PC-3 (cell line): ENCODE measurements at regions not wholly inside any gene's neighbourhood (a gene's known extent, or its start where the extent isn't known, plus 50 kb on each side); places are given as distances from the start of the nearest gene placed in this dataset.

Experiments
- EZH2 ChIP-seq: fragments of 300-600 bp; sonication (generic); IDR thresholded peaks from one replicate; pipeline ENCODE4 v1.6.1; 2017; ENCODE audit warnings: antibody characterized with exemption, mild to moderate bottlenecking, low read length; ENCODE audit not compliant: unreplicated experiment
- EZH2phosphoT487 ChIP-seq: fragments of 300-600 bp; sonication (generic); IDR thresholded peaks from 2 replicates; pipeline ENCODE4 v1.6.1; 2018; ENCODE audit warnings: mild to moderate bottlenecking, antibody characterized with exemption, low read length, borderline replicate concordance
- TF ChIP-seq, protein P1 (sequence below): fragments of 300-600 bp; sonication (generic); conservative IDR thresholded peaks from 2 replicates; pipeline ENCODE4 v1.5.1; 2017; ENCODE audit warnings: antibody characterized with exemption, low read depth, mild to moderate bottlenecking, low read length

DNA sequence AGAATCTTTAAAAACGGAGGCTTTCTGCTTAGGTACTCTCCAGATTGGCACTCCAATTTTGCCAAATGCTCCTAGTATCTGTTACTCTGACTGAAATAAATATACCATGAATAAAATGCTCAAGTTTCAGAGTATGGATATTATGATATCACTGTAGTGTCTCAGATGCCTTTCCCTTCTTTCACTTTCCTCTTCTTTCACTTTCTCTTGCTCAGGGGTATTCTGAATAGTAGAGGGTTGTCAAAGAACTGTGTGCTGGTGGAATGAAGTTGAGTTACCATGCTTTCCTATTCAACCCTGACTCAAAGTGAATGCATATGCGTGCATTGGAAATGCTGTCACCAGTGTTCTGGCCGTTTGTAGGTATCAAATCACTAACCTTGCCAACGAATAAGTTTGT is 1015.2 kb upstream of the FANCL start:
- TF ChIP-seq, protein P1, sequence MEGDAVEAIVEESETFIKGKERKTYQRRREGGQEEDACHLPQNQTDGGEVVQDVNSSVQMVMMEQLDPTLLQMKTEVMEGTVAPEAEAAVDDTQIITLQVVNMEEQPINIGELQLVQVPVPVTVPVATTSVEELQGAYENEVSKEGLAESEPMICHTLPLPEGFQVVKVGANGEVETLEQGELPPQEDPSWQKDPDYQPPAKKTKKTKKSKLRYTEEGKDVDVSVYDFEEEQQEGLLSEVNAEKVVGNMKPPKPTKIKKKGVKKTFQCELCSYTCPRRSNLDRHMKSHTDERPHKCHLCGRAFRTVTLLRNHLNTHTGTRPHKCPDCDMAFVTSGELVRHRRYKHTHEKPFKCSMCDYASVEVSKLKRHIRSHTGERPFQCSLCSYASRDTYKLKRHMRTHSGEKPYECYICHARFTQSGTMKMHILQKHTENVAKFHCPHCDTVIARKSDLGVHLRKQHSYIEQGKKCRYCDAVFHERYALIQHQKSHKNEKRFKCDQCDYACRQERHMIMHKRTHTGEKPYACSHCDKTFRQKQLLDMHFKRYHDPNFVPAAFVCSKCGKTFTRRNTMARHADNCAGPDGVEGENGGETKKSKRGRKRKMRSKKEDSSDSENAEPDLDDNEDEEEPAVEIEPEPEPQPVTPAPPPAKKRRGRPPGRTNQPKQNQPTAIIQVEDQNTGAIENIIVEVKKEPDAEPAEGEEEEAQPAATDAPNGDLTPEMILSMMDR = no peak
- TF ChIP-seq EZH2 (no peak), EZH2phosphoT487 (no peak)
